D341Med (cell line): ENCODE measurements at regions not wholly inside any gene's neighbourhood (a gene's known extent, or its start where the extent isn't known, plus 50 kb on each side); places are given as distances from the start of the nearest gene placed in this dataset.

Source experiments
- DNase-seq: peaks from one replicate; pipeline ENCODE4 v3.0.0; 2012; ENCODE audit warnings: low spot score

DNA sequence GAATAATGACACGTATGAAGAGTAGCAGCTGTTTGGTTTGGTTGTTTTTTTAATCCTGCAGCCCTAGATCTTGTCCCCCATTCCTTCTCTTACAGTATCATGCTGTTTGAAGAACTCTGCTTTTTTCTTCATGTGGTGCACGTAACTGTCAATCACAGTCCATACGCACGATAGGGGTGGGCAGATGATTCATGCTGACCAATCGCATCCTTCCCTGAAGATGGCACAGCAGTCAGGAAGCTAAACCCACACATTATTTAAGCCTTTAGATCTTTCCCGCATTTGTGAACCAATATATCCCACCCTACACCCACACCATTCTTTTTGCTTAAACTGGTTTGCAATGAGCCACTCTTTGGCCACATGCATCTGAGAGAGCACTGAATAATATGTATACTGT is 158.9 kb upstream of the PLEKHA5 start:
- no peak for DNase-seq

DNA sequence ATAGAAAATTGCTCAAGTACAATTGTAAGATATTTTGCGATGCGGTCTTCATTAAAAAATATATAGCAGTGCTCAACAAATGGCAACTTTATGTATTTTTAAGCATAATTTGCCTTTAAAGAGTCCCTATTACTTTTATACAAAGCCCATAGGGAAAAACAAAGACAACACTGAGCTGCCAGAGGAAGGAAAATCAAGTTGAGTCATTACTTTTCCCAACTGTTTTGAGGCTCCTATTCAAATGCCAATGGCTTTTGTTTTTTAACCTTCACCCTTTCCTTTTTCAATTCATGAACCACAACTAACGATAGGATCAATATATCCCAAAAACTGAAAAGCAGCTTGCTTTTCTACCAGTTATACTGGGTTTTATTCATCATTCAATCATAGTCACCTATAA is 157.6 kb upstream of the PLEKHA5 start:
- DNase-seq, result no peak

DNA sequence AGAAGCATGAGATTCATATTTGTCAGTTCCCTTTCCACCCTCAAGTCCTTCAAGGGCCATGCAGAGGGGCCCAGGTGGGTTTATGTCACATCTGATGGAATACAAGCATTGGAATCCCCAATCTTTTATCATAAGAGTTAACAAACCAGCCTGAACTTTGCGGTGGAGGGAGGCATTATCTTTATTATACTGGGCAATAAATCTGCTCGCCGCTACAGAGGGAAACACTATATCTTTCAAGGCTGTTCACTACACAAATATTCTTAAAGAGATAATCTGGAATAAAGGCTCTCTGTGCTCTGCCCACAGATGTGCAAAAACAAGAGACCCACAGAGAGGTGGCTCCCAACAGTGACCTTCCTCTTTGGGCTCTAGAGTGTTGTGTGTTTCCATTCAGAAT is 153.6 kb upstream of the PLEKHA5 start:
- no peak for DNase-seq

DNA sequence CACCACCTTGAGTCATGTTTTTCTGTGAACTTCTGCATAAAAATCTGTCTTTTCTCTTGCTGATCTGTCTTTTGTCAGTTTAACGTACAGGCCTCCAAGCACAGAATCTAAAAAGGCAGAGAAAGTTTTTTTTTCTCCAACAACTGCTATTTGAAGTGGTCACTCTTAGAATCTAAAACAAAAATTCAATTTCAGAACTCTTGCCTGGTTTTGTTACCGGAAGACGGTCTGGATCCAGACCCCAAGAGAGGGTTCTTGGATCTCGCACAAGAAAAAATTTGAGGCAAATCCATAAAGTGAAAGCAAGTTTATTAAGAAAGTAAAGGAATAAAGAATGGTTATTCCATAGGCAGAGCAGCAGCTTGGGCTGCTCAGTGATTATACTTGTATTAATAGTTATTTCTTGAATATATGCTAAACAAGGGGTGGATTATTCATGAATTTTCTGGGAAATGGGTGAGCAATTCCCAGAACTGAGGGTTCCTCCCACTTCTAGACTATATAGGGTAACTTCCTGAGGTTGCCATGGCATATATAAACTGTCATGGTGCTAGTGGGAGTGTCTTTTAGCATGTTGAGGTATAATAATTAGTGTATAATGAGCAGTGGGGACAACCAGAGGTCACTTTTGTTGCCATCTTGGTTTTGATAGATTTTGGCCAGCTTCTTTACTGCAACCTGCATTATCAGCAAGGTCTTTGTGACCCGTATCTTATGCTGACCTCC is 150.0 kb upstream of the PLEKHA5 start:
- DNase-seq, result no peak

DNA sequence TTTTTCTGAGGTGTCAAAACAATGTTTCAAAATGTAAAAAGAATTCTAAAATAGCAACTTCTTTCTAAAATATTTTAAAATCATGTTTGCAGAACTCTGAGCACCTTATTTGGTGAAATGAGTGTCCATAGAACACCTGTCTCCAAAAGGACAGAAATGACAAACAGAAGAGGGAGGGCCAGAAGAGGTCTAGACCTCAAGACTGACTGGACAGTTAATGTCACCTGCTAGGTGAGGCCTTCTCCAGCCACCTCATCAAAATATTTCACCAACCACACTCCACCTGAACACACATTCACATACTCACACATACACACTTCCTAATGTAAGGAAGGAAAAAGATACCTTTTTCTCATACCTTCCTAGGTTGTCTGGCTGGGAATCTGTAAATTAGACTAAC is 147.8 kb upstream of the PLEKHA5 start:
- no peak for DNase-seq

DNA sequence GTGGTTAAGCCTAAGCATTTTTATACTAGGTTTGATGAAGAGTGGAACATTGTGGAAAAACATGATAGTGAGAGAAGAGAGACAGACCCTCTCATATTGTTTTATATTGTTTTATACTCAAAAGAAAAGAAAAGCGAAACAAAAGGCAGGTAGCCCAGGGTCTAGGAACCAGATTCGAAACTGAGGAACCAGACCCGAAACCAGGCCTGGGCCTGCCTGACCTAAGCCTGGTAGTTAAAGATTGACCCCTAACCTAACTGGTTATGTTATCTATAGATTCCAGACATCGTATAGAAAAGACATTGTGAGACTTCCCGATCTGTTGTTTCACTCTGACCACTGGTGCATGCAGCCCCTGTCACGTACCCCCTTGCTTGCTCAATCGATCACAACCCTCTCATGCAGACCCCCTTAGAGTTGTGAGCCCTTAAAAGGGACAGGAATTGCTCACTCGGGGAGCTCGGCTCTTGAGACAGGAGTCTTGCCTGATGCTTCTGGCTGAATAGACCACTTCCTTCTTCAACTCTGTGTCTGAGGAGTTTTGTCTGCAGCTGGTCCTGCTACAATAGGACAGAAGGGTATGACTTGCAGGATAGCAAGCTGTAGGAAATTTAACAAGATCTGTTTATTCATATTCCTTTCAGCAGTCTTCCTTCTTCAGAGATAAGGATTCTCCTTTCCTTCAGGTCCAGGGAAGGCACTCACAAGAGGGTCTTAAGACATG is 147.1 kb upstream of the PLEKHA5 start:
- DNase-seq, result no peak

DNA sequence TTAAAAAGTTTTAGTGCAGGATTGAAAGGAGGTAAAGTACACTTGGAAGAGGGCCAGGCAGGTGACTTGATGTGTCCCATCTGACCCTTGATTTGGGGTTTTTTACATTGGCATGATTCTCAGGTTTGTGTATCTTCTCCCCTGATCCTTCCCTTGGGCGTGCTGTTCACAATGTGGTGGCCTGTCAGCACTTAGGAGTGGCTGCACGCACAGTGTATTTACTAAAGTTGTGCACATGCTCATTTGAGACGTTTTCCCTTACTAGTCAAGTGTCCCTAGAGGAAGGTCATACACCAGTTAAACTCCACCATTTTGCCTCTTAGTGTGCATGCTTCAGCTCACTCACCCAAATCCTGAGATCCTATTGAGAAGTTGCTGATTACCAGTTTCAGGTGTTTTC is 145.7 kb upstream of the PLEKHA5 start:
- DNase-seq, result no peak

DNA sequence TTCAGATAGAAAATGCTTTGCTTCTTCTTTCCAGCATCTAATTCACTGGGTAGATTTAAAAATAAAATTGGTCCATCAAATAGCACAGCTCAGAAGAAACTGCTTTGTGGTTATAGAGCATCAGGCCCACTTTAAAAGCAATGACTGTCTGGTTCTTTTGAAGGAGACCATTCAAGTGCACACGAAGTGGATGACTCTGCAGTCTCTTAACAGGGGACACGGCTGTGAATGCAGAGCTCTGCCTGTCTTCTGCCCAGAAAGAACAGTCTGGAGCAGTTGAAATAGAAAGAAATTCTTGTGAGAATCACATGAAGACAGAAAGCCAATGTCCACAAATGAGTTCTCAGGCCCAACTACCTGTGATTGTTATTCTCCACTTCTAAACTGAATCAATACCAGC is 138.7 kb upstream of the PLEKHA5 start:
- no peak for DNase-seq

DNA sequence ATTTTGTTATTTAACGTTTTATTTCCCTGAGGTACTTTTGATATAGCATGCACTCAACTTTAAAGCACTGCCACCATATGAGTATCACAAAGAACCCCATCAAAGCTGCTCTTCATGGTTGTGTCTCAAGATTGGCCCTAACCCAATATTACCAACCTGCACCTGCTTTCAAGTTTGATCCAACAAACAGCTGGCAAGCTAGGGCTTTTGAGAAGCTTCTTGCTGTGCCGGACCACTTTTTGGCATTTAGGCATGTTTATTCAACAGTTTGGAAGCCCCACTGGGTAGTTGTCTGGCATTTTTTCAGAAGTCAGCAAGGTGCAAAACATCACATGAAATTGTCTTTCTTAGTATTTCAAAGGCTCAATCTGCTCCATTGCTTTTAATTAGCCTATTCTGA is 137.2 kb upstream of the PLEKHA5 start:
- no peak for DNase-seq

DNA sequence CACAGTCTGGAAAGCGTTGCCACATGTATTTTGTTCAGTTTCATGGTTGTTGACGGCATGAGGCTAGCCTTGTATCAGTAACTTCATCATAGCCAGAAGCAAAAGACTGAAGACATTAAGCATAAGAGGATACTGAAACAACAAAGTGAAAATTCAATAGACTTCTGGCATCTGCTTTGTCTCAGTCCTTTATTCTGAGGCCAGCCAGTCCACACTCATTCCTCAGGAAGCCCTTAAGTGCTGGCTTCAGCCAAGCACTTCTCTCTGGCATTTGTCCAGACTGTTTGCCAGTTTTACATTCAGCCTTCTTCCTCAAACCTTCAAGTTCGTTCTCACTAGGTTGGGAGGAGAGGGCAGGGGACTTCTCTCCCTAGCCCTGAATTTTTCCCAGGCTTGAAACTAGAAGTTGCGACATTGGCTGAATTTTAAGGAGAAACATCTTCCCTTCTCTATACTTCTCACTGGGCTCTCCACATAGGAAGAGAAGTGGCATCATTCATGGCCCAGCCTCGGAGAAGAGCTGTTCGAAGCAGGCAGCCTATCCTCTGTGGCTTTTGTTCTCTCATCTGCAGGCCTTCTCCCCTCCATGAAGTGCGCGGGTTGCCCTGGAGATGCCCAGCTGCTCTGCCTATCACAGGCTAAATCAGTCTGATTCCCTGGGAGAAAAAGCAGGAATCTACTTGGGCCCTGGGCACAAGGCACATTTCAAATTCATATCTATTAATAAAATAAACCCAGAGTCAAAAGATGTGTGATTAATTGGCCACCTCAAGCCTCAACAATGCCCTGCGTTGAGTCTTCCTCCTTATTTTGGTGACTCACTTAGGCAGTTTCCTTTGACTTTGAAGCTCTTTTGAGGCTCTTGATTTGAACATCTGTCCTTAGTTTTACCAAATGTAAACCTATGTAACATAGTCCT is 130.9 kb upstream of the PLEKHA5 start:
- no peak for DNase-seq

DNA sequence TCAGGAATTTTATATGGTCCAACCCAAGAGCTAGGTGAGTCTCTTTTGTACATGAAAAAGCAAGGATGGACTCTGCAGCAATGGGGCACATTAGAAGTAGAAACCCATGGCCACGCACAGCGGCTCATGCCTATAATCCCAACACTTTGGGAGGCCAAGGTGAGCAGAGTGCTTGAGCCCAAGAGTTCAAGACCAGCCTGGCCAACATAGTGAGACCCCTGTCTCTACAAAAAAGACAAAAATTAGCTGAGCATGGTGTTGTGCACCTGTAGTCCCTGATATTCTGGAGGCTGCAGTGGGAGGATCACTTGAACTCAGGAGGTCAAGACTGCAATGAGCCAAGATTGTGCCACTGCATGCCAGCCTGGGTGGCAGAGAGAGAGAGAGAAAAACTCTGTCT is 128.7 kb upstream of the PLEKHA5 start:
- no peak for DNase-seq

DNA sequence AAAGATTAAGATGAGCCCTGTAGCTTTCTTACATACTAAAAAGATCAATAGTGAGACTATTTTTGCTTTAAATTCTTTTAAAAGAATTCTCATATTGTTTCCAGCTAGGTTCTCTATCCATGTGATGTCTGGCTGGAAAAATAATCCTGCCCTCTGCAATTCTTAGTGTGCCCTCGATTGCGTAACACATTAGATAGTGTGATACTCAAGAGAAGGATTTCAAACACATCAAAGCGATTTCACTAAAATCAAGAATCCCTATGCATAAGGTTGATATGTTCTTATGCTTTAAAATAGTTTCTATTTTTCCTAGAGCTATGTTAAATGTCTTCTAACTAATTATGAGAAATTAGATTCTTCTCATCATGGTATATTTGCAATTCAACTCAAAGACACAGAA is 127.3 kb upstream of the PLEKHA5 start:
- DNase-seq, result no peak

DNA sequence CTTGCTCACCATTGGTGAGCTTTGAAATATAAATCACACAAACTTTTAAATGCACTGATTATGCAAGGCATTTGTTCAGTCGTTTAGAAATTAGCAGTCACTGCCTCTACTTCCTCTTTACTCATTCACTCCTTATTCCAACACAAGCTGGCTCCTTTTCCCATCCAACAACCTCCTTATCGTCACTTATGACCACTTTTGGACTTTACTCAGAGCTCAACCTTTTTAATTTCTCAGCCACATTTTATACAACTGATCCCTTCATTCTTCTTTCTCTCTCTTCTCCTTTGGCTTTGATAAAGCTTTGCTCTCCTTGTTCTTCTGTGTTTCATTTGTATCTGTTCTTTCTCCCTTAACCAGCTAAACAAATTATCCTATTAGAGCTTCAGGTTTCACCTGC is 126.4 kb upstream of the PLEKHA5 start:
- no peak for DNase-seq

DNA sequence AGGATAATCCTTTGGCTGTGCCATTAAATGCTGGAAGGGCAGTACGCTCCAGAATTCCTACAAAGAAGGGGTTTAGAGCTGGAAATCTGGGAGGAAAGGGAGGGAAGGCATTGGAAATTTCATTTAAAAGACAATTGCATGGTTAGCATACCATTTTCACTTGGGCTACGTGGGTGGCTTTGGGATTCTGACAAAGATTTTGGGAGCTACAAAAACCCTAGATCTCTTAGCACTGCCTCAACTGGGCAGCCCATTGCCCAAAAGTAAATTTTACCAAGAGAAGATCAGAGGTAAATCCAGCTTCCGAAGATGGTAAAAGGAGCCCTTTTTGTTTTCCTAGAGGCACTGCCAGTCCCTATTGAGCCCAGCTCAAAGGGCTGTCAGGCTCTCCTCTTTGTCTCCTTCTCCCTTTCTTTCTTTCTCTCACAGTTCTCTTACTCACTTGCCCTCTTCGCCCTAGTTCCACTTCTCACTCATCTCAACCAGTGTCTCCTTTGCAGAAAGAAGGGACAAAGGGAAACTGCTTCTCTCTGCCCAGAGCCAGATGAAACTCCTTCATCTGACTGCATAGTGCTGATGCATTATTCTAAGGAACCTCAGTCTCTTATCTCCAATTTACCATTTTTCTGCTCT is 125.4 kb upstream of the PLEKHA5 start:
- DNase-seq, result no peak

DNA sequence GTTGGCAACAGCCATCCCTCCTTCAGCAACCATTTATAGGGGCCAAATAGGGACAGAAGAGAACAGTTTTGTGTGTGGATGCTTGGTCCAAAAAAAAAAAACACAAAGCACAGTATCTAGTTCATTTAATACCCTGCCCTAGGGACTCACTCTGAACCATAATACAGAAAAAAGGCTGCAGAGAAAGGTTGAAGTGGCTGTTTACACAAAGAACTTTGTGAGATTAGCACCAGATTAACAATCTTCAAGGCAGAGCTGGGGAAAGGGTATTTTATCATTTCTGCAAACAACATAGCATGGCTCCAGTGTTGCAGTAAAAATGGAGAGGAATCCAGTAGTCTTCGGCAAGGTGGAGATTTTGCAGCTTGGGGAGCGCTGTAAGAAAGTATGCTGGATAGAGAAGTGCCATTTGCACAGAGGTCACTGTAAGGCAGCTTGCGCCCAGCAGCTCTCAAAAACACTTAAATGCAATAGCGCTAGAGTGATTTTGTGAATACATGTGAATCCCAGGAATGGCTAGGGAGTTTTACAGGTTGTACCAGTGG is 124.2 kb upstream of the PLEKHA5 start:
- no peak for DNase-seq

DNA sequence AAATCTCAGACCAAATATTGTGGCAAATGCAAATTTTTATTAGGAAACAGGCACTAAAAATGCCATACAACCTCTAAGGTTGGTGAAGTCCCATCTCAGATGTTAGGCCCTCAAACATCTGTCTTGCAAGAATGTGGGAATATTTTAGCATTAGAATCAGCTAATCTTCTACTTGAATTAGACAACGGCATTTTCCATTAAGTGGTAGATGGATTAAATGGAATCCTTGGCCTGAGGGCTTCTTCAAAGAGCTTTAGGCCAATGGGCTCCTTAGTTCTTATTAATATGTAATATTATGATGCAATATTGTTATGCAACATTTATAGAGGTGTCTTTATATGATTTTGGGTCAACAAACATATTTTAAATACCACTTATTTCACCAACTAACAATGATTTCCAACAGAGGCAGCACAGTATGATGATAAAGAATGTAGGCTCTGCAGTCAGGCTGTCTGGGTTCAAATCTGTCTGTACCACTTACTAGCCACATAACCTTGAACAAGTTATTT is 122.9 kb upstream of the PLEKHA5 start:
- no peak for DNase-seq

DNA sequence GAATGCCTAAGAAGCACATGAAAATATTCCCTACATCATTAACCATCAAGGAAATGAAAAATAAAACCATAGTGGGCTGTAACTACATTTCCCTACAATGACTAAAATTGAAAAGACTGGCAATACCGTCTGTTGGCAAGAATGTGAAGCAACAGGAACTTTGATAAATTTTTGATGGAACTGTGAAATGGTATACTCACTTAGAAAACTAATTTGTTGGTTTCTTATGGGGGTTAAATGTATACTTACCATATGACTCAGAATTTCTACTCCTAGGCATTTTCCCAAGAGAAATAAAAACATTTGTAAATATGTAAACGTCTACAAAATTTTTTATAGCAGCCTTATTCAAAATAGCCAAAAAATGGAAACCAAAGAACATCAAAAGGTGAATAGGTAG is 121.4 kb upstream of the PLEKHA5 start:
- no peak for DNase-seq

DNA sequence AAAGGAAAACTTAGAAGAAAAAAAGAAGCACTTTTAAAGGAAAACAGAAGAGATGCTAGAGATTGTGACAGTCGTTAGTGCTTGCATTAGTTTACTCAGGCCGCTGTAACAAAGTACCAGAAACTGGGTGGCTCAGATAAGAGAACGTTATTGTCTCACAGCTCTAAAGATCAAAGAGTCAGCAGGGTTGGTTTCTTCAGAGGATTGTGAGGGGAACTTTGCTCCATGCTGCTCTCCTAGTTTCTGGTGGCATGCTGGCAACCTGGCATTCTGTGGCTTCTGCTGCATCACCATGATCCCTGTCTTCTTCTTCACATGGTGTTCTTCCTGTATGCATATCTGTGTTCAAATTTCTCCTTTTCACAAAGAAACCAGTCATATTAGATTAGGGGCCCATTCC is 119.4 kb upstream of the PLEKHA5 start:
- no peak for DNase-seq

DNA sequence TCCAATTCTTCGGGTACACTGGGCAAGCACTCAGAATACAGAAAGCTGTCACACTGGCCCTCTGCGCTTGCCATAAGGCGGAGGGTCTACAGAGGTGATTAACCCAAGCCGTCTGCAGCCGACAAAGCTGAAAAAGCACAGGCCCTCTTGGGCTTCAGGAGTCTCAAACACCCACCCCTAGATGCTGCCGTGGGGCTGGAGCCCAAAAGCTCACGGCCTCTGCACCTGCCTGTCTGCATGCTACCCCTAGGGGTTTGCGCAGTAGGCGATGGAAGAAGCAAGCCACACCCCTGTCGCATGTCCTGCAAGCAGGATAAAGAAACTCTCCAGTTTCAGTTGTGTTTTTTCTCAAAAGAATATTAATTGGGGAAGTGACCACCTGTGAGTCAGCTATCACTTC is 118.8 kb upstream of the PLEKHA5 start:
- DNase-seq, result no peak

DNA sequence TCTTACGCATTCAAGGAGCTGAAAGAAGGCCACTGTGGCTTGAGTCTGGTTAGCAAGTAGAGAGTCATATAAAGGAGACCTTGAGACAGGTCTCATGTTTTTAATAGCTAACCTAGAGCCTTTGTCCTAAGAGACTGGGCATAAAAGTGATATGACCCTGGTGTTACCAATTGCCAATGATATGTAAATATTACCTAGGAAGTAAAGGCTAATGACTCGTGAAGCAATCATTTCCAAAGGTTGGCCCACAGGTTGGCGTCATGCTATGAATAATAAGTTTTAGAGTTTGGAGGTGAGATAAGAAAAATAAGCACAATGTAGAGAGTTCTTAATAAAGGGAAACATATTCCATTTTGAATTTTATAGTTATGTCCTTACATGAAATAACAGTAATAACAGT is 116.6 kb upstream of the PLEKHA5 start:
- DNase-seq, result no peak

DNA sequence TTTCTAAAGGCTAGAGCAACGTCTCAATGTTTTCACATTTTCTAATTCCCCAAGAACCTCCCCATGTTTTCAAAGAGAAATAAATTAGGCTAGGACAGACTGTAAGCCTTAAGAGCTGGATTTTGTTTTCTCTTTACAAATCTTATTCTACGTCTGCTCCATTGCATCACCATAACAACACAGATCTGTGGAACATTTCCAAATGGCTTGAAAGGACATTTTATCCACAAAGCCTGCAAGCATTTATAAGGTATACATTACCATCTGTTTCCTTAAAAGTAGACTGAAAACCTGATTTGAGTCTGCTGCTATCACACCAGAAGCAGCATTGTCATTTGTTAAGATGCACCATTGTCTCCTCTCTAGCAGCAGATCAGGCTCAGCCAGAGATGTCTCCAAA is 115.3 kb upstream of the PLEKHA5 start:
- no peak for DNase-seq

DNA sequence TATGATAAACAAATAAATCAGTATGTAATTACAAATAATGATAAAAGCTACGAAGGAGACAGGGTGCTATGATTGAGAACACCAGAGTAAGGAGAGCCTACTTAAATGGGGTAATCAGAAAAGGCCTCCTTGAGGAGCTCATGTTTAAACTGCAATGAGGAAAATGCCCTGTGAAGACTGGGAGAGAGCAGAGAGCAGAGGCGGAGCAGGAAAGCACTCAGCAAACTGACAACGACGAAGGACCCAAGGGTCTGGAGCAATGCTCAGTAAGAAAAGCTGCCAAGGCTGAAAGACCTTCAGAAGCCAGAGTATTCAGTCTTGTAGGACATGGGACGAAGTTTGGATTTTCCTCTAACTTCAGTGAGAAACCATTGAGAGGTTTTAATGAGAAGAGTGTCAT is 114.2 kb upstream of the PLEKHA5 start:
- no peak for DNase-seq
